ENCODE measurements at regions not wholly inside any gene's neighbourhood (a gene's known extent, or its start where the extent isn't known, plus 50 kb on each side); places are given as distances from the start of the nearest gene placed in this dataset.

DNA sequence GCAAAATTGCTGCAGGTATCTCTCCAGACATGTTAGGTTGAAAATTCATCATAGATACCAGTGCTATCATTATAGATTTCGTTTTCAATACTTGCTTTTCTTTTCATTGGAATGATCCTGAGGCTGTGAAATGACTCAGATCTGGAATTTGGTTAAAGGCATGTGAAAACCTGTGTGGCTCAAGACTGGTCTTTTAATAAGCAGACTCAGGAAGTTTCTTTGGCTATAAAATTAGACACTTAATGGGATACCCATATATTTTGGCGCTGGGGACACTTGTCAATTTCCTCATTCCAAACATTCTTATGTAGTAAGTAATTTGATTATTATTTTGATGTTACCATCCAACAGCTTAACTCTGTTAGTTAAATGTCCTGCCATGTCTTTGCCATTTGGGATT lies 1041.1 kb upstream of the GBE1 start:
- TF ChIP-seq CTCF (IDR thresholded peaks at IDR 0.05; ENCODE audit: control insufficient read depth, insufficient read depth, low read depth, low read length, missing control alignments) = no peak
- DNase-seq (ENCODE audit: low read depth) = no peak
- H3K4me3 ChIP-seq (ENCODE audit: control insufficient read depth, low read depth, low read length) = no peak overlapping the region

DNA sequence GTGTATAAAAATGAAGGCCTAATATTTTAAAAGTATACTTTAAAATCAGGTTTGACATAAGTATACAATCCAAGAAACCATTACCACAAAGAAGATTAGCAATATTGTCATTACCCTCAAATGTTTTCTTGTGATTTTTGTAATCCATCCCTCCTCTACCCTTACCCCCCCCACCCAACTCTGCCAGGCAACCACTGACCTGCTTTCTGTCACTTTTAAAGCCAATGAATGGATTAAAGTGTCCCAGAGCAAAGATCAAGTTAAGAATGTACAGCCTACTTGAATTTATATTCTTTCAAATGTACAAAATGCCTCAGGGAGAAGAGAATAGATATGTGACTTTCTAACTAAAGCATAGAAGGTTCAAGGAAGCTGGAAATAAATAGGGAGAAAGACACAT lies 1038.8 kb upstream of the GBE1 start:
- no peak for TF ChIP-seq CTCF (IDR thresholded peaks at IDR 0.05; ENCODE audit: control insufficient read depth, insufficient read depth, low read depth, low read length, missing control alignments)
- no peak for DNase-seq (ENCODE audit: low read depth)

GRCh38 chr3:82796765-82797164 lies 1035.3 kb upstream of the GBE1 start:
- no peak for TF ChIP-seq CTCF (IDR thresholded peaks at IDR 0.05; ENCODE audit: control insufficient read depth, insufficient read depth, low read depth, low read length, missing control alignments)
- no peak overlapping the region for H3K4me3 ChIP-seq (ENCODE audit: control insufficient read depth, low read depth, low read length)
- DNase-seq (ENCODE audit: low read depth) = no peak

More for the DNA sequence above, 1038.8 kb upstream of the GBE1 start:
- H3K4me3 ChIP-seq (ENCODE audit: control insufficient read depth, low read depth, low read length) = no peak overlapping the region

DNA sequence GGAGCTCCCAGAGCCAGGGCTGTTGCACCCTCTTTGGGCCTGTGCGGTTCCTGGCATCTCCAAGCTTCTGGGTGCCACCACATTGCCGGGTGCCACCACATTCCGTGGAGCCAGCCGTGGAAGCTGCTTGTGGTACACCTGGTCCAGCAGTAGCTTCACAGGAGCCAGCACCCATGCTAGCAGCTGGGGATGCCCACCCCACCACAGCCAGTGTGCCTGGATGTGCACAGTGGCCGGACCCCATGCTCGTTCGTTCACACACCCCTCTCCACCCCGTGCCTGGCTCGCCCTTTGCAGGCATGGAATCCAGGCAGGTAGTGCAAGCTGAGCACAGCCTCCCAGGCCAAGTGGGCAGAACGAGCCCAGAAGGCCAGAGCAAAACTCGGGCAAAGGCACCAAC lies 1029.8 kb upstream of the GBE1 start:
- no peak for TF ChIP-seq CTCF (IDR thresholded peaks at IDR 0.05; ENCODE audit: control insufficient read depth, insufficient read depth, low read depth, low read length, missing control alignments)
- H3K4me3 ChIP-seq (ENCODE audit: control insufficient read depth, low read depth, low read length) = no peak overlapping the region
- DNase-seq (ENCODE audit: low read depth) = no peak

DNA sequence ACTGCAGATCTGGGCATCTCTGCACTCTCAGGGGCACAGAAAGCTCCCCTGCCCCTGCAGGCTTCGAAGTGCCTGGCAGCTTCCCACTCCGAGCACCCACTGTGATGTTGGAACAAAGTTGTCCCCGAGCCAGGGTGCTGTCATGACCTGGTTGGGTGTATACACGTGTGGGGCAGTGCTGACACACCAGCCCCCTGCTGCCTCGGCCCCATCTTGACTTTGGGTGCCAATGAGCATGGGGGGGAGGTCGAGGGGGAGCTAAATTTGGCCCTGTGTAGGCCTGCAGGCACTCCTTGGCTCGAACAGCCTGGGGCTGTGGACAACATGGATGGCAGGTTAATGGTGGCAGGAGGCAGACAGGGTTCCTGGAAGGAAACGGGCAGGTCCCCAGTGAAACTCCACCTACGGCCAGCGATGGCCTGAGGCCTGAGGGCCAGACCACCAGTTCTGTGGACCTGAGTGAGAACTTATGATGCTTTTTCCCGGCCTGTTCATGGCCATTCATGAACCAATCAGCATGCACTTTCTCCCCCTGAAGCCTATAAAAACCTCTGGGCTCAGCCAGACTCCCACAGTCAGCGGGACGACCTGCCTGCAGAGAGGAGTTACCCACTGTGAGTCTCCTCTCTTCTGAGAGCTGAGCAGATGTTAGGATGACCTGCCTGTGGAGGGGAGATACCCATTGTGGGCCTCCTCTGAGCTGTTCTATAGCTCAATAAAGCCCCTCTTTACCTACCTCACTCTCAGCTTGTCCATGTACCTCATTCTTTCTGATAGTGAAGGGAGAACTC lies 1029.1 kb upstream of the GBE1 start:
- H3K4me3 ChIP-seq (ENCODE audit: control insufficient read depth, low read depth, low read length) = no peak overlapping the region
- DNase-seq (ENCODE audit: low read depth) = no peak
- TF ChIP-seq CTCF (IDR thresholded peaks at IDR 0.05; ENCODE audit: control insufficient read depth, insufficient read depth, low read depth, low read length, missing control alignments) = no peak

DNA sequence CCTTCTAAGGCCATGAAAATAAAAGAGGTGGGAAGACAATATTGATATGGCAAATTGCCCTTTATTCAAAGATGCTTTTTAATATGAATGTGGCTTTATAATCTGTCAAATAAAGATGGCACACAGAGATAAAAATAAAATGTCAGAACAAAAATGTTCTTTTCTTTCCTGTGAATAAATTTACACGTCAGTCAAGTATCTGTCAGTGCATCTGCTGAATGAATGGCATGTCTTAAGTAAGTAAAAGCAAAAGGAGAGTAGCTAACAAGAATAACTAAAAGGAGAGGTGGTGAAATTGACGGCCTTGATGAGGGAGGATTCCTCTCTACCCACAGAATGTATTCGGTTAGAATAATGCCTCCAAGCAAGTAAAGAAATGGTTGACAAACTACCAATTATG lies 1021.7 kb upstream of the GBE1 start:
- TF ChIP-seq CTCF (IDR thresholded peaks at IDR 0.05; ENCODE audit: control insufficient read depth, insufficient read depth, low read depth, low read length, missing control alignments) = no peak
- no peak for DNase-seq (ENCODE audit: low read depth)

More for the DNA sequence above, 1021.7 kb upstream of the GBE1 start:
- no peak overlapping the region for H3K4me3 ChIP-seq (ENCODE audit: control insufficient read depth, low read depth, low read length)
